Stimulated activated CD8-positive, alpha-beta memory T cell treated with anti-CD3 and anti-CD28 coated beads, Interleukin-2, amount 100 ng/mL, for 1 hour (primary cell): ENCODE measurements at regions not wholly inside any gene's neighbourhood (a gene's known extent, or its start where the extent isn't known, plus 50 kb on each side); places are given as distances from the start of the nearest gene placed in this dataset.

ENCODE experiments used
- DNase-seq, 2 donors: peaks; one replicate each; pipeline ENCODE4 v3.0.0-alpha.2; 2020; ENCODE audit warnings: low read depth in 2 of 2

GRCh38 chr14:104277416-104278213, 139.2 kb downstream of the KIF26A start:
- no peak for DNase-seq

GRCh38 chr14:104278214-104278534, 139.8 kb downstream of the KIF26A start:
- DNase-seq = no peak

- DNase-seq = no peak
Observed at GRCh38 chr14:104280085-104280901, 141.9 kb downstream of the KIF26A start.

- no peak for DNase-seq
Observed at GRCh38 chr14:104280902-104281767, 142.7 kb downstream of the KIF26A start.

- no peak for DNase-seq
Observed at GRCh38 chr14:104281768-104282301, 143.4 kb downstream of the KIF26A start.

GRCh38 chr14:104282332-104283196, 144.2 kb downstream of the KIF26A start:
- DNase-seq = no peak

- DNase-seq = no peak
Observed at GRCh38 chr14:104283197-104284106, 145.1 kb downstream of the KIF26A start.

GRCh38 chr14:104284107-104284592, 145.8 kb downstream of the KIF26A start:
- DNase-seq = no peak

GRCh38 chr14:104284636-104285507, 146.5 kb downstream of the KIF26A start:
- no peak for DNase-seq

- DNase-seq = no peak
Observed at GRCh38 chr14:104285508-104285840, 147.1 kb downstream of the KIF26A start.

- DNase-seq = no peak
Observed at GRCh38 chr14:104286086-104286485, 147.7 kb downstream of the KIF26A start.

- DNase-seq = no peak
Observed at GRCh38 chr14:104286496-104286895, 148.1 kb downstream of the KIF26A start.

- DNase-seq = no peak
Observed at GRCh38 chr14:104287301-104288009, 149.1 kb downstream of the KIF26A start.

GRCh38 chr14:104288272-104288671, 149.9 kb downstream of the KIF26A start:
- DNase-seq = no peak

- DNase-seq = no peak
Observed at GRCh38 chr14:104289507-104289906, 151.1 kb downstream of the KIF26A start.

- DNase-seq = no peak
Observed at GRCh38 chr14:104290058-104290667, 151.8 kb downstream of the KIF26A start.

GRCh38 chr14:104290756-104291122, 152.4 kb downstream of the KIF26A start:
- DNase-seq = no peak
